ENCODE measurements at regions not wholly inside any gene's neighbourhood (a gene's known extent, or its start where the extent isn't known, plus 50 kb on each side); places are given as distances from the start of the nearest gene placed in this dataset.
"Not testable (repeated sequence)": the region's sequence is repeated elsewhere in the genome, so short reads cannot be mapped to it uniquely, and the experiment has no call there.

- Histone ChIP-seq H3K9me3 (ENCODE audit: control insufficient read depth, low read depth, low read length) (no peaks in the 10 kb centered on the region), H3K4me3 (ENCODE audit: control insufficient read depth in 2 of 3, extremely low read depth in 1 of 3, insufficient read depth in 2 of 3, low read depth in 1 of 3, low read length in 3 of 3) (no peak overlapping the region), H3K36me3 (ENCODE audit: control insufficient read depth in 2 of 2, extremely low read depth in 1 of 2, insufficient read depth in 2 of 2, low read length in 2 of 2) (no peaks in the 10 kb centered on the region), H3K79me2 (ENCODE audit: control insufficient read depth, insufficient read depth, low read length) (no peaks in the 10 kb centered on the region), H3K4me1 (ENCODE audit: control insufficient read depth, extremely low read depth, insufficient read depth, low read length) (no peaks in the 10 kb centered on the region), H2AFZ (ENCODE audit: control insufficient read depth, low read length) (no peak overlapping the region), H3K27me3 (ENCODE audit: control insufficient read depth, extremely low read depth, insufficient read depth, low read length) (no peaks in the 10 kb centered on the region), H3K9me1 (ENCODE audit: control insufficient read depth, extremely low read depth, insufficient read depth, low read length) (no peaks in the 10 kb centered on the region), H3K27ac (ENCODE audit: control insufficient read depth, insufficient read depth, low read length) (no peak overlapping the region), H3K4me2 (ENCODE audit: control insufficient read depth, extremely low read depth, insufficient read depth, low read depth, low read length) (no peak overlapping the region), H3K9ac (ENCODE audit: control insufficient read depth, extremely low read depth, insufficient read depth, low read length) (no peak overlapping the region), H4K20me1 (ENCODE audit: control insufficient read depth, extremely low read depth, insufficient read depth, low read length) (no peaks in the 10 kb centered on the region)
- dilution Hi-C loops (cut with MboI; ENCODE audit: extremely low pct_ligation_motif_present, low sequenced_read_pairs) = no loop called here
- no peak for FAIRE-seq
- no peak for DNase-seq (ENCODE audit: low read depth, low spot score)
- TF ChIP-seq EZH2 (IDR thresholded peaks at IDR 0.05; ENCODE audit: low read length) (no peak), CTCF (optimal IDR thresholded peaks at IDR 0.05 in 1 of 3, IDR thresholded peaks at IDR 0.05 in 1 of 3, conservative IDR thresholded peaks at IDR 0.05 in 1 of 3; ENCODE audit: extremely low read depth in 1 of 3, insufficient read depth in 2 of 3, low read length in 3 of 3) (no peak)
Observed at GRCh38 chr7:65812281-65812680, 60.6 kb upstream of the VKORC1L1 start.

- H3K9me3 ChIP-seq (ENCODE audit: control insufficient read depth, low read depth, low read length); FAIRE-seq; H3K4me3 ChIP-seq (ENCODE audit: control insufficient read depth in 2 of 3, extremely low read depth in 1 of 3, insufficient read depth in 2 of 3, low read depth in 1 of 3, low read length in 3 of 3); DNase-seq (ENCODE audit: low read depth, low spot score); H3K9me1 ChIP-seq (ENCODE audit: control insufficient read depth, extremely low read depth, insufficient read depth, low read length); H4K20me1 ChIP-seq (ENCODE audit: control insufficient read depth, extremely low read depth, insufficient read depth, low read length); dilution Hi-C loops (cut with MboI; ENCODE audit: extremely low pct_ligation_motif_present, low sequenced_read_pairs); H3K27ac ChIP-seq (ENCODE audit: control insufficient read depth, insufficient read depth, low read length); H3K27me3 ChIP-seq (ENCODE audit: control insufficient read depth, extremely low read depth, insufficient read depth, low read length); H3K4me2 ChIP-seq (ENCODE audit: control insufficient read depth, extremely low read depth, insufficient read depth, low read depth, low read length); H2AFZ ChIP-seq (ENCODE audit: control insufficient read depth, low read length); H3K4me1 ChIP-seq (ENCODE audit: control insufficient read depth, extremely low read depth, insufficient read depth, low read length); H3K79me2 ChIP-seq (ENCODE audit: control insufficient read depth, insufficient read depth, low read length); H3K36me3 ChIP-seq (ENCODE audit: control insufficient read depth in 2 of 2, extremely low read depth in 1 of 2, insufficient read depth in 2 of 2, low read length in 2 of 2); H3K9ac ChIP-seq (ENCODE audit: control insufficient read depth, extremely low read depth, insufficient read depth, low read length): not testable (repeated sequence)
Observed at GRCh38 chr7:65814556-65815167, 58.2 kb upstream of the VKORC1L1 start.

GRCh38 chr7:65820287-65820950, 52.5 kb upstream of the VKORC1L1 start:
- Histone ChIP-seq H3K4me2 (ENCODE audit: control insufficient read depth, extremely low read depth, insufficient read depth, low read depth, low read length) (no peak overlapping the region), H4K20me1 (ENCODE audit: control insufficient read depth, extremely low read depth, insufficient read depth, low read length) (no peaks in the 10 kb centered on the region), H3K9me3 (ENCODE audit: control insufficient read depth, low read depth, low read length) (no peaks in the 10 kb centered on the region), H3K9ac (ENCODE audit: control insufficient read depth, extremely low read depth, insufficient read depth, low read length) (no peak overlapping the region), H3K27me3 (ENCODE audit: control insufficient read depth, extremely low read depth, insufficient read depth, low read length) (no peaks in the 10 kb centered on the region), H2AFZ (ENCODE audit: control insufficient read depth, low read length) (no peak overlapping the region), H3K27ac (ENCODE audit: control insufficient read depth, insufficient read depth, low read length) (no peak overlapping the region), H3K36me3 (ENCODE audit: control insufficient read depth in 2 of 2, extremely low read depth in 1 of 2, insufficient read depth in 2 of 2, low read length in 2 of 2) (no peaks in the 10 kb centered on the region), H3K9me1 (ENCODE audit: control insufficient read depth, extremely low read depth, insufficient read depth, low read length) (no peaks in the 10 kb centered on the region), H3K4me3 (ENCODE audit: control insufficient read depth in 2 of 3, extremely low read depth in 1 of 3, insufficient read depth in 2 of 3, low read depth in 1 of 3, low read length in 3 of 3) (no peak overlapping the region), H3K4me1 (ENCODE audit: control insufficient read depth, extremely low read depth, insufficient read depth, low read length) (no peaks in the 10 kb centered on the region), H3K79me2 (ENCODE audit: control insufficient read depth, insufficient read depth, low read length) (no peaks in the 10 kb centered on the region)
- FAIRE-seq = no peak
- dilution Hi-C loops (cut with MboI; ENCODE audit: extremely low pct_ligation_motif_present, low sequenced_read_pairs) = no loop called here
- DNase-seq (ENCODE audit: low read depth, low spot score) = no peak
- TF ChIP-seq EZH2 (IDR thresholded peaks at IDR 0.05; ENCODE audit: low read length) (no peak), CTCF (optimal IDR thresholded peaks at IDR 0.05 in 1 of 3, IDR thresholded peaks at IDR 0.05 in 1 of 3, conservative IDR thresholded peaks at IDR 0.05 in 1 of 3; ENCODE audit: extremely low read depth in 1 of 3, insufficient read depth in 2 of 3, low read length in 3 of 3) (no peak)

Data from keratinocyte (primary cell).